HG02884 (cell line): ENCODE measurements at regions not wholly inside any gene's neighbourhood (a gene's known extent, or its start where the extent isn't known, plus 50 kb on each side); places are given as distances from the start of the nearest gene placed in this dataset.

Experiments used
- ATAC-seq: cut with Tn5 transposase; IDR thresholded peaks from one replicate; pipeline ENCODE4 v1.9.1; 2021; ENCODE audit warnings: mild to moderate bottlenecking, moderate library complexity; ENCODE audit not compliant: unreplicated experiment

DNA sequence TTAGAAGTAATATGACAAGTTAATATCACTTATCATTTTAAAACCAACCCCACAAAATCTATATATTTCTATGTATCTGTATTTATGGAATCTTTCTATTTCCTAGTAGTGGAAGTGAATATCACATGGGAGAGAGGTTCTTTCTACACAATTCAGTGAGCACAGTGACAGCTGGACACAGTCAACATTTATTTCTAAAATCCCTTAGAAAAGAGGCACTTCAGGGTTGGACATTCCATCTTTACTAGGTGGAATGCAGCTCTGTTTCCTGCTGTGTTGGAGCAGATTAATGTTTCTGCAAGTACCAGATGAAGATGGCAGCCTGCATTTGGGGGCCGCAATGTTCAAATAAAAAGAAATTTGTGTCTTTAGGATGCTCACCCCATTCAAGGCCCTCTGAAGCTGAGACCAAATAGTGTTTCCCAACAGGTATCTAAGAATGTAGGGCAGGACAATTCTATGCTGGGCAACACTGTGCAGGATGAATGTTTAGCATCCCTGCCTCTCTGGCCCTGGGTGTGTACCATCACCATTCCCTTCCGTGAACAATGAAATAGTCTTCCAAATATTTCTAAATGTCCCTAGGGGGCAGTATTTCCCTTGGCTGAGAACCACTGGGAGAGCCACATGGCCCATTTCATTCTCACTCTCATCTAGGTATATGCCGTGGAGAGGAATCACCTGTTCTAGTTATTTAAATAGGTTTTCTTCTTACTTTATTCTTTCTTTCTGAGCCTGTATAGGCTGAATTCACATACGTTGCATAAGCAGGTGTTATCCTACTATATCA lies 394.8 kb downstream of the PRDM2 start:
- ATAC-seq = no peak

DNA sequence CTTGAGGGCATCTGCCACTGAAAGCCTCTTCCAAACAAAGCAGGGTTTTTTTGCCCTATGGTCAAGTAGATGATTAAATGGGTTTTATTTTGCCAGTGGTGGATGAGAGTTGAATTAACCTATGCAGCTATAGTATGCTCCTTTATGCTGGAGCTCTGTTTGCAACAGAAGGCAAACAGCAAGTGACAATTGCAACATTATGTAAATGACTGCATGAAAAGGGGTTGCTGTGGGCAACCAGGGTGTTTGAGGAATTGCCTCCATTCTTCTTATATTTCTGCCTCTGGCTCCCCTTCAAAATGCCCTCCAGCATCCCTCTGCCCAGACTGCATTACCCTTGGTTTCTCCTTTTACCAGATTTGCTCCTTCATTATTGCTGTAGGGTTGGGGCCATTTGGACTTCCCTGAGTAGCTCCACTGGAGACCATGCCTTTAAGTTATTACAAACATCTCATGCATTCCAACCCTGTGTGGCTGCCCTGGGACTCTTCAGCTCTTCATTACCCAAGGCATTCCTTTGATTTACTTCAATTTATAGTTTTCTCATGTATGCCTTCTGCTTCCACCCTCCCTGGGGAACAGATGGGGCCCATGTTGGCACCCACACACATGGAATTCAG lies 398.4 kb downstream of the PRDM2 start:
- no peak for ATAC-seq

DNA sequence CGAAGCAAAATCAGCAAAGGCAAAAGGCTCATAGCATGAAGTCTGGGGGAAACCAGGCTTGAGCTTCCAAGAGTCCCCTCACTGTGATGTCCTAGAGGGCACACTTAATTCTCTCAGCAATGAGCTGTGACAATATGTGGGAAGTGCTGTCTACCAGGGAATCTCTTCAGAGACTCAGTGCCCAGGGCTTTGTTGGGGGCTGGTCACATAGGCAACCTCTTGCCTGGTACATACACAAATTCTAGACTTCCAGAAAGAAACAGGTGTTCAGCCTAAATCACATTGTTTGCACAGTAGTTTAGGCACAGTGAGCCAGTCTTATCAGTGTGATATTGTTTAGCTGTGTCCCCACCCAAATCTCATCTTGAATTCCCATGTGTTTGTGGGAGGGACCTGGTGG lies 400.5 kb downstream of the PRDM2 start:
- no peak for ATAC-seq

DNA sequence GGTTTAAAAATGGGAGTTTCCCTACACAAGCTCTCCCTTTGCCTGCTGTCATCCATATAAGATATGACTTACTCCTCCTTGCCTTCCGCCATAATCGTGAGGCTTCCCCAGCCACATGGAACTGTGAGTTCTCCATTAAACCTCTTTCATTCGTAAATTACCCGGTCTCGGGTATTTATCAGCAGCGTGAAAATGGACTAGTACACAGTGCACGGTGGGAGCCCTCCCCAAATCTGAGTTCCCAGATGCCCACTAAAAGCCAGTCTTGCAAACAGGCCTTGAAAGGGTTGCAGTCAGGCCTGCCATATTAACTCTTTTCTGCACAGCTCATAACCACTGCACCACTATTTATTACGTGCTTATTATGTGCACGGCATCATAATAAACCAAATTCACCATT lies 400.9 kb downstream of the PRDM2 start:
- no peak for ATAC-seq

DNA sequence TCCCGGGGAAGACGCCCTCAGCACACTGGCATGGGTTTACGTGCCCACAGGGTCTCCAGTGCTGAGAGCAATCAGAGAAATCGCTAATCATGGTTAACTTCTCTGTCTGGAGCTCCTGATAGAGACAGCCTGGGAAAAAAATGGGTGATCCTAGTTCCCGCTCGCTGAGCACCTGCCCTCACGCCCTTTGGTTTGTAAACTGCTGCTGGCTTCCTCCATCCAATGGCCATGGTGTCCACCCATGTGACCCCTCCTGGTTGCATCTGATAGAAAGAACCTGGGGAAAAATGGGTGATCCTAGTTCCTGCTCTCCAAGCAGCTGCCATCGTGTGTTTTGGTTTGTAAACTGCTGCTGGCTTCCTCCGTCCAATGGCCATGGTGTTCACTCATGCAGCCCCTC lies 402.2 kb downstream of the PRDM2 start:
- no peak for ATAC-seq

DNA sequence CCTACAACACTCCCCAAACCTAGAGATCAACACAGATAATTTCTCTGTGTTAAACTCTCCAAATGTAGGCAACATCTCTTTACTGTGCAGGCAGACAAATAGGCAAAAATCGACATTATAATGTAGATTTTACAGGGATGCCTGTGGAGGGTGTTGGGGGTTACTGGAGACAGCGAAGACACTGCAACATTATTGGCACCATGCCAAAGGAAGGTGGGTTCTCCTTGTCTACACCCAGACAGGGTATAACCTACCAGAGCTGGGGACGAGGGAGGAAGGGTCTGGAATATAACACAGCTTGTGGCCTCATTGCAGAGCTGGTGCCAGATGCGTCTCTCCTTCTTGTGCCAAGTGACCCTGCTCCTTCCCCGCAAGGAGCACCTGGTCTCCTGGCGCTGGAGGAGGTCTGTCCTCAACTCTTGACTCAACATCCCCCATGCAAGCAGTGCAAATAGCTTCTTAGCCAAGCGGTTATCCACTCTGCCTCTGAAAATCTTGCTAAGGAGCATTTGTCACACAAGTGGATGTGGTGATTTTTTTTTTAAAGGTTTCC lies 404.0 kb downstream of the PRDM2 start:
- no peak for ATAC-seq

DNA sequence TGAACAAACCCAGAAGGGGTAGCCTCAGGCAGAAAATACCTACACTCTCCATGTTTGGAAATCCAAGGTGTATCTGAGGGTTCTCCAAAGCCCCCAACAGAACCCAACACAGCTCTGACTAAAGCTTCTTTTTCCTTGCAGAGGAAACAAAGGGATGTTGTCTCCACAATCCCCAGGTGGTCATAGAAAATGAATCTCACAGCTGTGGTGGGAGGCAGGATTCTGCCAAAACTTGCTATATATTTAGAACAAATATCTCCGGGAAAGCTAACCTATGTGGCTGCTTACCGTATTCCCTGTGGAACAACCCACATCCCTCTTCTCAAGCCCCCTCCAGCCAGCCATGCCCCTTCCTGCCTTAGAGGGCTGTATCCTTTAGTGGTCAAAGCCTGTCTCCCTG lies 406.1 kb downstream of the PRDM2 start:
- ATAC-seq = no peak

DNA sequence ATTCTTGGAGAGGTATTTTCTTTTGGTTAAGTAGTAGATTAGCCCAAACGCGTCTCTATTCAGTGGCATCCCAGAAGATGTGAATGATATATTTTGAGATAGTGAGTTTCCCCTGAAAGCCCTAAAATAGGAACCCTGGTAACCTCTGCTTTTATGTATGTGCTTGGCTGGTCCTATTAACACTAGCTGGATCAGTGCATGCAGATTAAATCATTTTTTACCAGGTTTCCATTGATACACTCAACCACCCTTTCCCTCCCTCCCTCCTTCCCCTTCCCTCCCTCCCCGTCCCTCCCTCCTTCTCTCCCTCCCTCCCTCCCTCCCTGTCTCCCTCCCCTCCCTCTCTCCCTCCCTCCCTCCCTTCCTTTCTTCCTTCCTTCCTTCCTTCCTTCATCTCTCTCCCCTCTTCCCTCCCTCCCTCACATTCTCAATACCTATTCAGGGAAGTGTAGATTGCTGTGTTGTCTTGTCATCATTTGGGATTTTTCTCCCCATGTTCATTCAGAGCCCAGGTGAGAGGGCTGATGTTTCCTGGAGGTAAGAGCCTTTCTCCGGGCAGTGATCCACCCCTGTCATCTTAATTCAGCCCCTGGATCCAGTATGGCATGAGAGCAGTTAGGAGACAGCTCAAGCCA lies 406.8 kb downstream of the PRDM2 start:
- ATAC-seq = no peak

DNA sequence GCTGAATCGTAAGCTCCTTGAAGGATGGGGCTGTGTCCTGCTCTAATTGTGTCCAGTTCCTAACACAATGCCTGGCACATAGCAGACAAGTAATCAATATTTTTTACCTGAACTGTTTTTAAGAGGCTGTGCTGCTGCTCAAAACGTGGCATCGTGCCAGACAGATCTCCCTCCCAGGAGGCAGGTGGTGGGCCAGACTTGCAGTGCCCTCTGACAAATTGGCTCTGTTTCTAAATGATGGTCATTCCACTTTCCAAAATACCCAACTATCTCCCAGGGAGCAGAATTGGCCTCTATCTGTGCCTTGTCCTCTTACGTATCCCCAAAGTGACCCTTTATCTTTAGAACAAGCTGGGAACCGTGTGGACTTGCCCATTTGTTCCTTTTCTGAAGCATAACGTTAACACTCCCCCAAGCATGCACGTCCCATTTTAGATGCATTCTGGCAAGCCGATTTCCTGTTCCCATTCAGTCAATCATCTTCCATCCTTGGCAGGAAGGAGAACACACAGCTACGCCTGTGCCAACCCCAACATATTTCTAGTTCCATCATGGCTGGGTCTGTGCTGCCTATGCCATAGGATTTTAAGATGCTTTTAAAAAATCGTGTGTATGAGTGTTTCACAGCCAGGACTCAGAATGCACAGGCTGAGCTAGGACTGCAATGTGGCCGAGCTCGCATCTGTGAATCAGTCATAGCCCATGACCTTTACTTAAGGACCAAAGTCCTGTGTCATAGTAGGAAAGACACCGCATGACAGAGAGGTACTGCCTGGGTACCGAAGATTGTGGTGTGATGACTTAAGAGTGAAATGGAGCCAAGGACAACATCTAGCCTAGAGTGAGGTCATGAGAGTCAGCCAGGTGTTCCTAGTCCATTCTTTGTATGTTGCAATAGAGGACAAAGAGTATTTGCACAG lies 408.6 kb downstream of the PRDM2 start:
- no peak for ATAC-seq

DNA sequence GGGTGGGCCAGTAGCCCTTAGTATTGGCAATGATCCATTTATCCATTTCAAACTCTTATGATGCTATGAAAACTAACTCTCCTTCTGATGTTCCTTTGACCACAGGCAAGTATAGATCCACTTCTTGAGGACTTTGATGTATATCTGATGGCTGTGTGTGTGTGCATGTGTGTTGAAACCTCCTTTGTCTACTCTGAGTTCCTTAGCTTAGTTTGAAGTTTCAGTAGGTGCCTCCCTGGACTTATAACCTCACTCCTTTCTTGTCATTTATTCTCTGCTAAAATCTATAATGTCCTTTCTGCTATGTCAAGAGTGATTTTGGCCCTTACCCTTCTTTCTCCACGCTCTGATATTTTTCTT lies 409.3 kb downstream of the PRDM2 start:
- ATAC-seq = no peak

DNA sequence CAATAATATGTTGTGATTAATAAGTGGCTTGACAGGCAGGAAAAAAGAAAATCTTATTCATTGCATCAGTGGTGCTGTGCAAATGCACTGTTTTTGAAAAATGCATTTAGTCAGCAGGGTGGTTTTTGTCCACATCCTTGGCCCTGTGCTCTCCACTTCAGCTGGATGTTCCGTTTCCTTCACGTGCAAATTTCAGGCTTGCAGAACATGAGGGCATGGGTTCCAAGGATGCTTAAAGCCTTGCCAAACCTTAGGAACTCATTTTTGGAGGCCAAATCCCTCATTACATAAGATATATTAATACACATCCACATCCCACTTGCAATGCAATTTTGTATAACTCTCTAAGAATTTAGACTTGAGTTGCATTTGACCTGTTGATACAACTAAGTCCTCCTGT lies 410.1 kb downstream of the PRDM2 start:
- no peak for ATAC-seq

DNA sequence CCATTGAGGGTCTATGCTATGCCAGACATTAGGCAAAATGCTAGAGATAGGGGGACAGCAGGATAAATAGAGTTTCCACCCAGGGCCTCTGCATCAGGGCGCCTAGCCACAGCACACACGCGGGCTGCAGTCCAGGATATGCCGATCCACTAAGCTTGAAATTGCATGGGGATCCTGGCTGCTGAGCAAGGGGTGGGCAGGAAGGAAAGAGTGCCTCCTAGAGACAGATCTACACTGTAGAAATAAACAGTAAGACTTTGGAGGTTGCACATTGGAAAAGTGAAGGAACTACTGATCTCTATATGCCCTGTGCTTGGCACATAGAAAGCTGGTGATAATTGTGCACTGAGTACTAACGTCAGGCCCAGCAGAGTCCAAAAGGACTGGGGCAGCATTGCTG lies 411.1 kb downstream of the PRDM2 start:
- ATAC-seq = no peak

DNA sequence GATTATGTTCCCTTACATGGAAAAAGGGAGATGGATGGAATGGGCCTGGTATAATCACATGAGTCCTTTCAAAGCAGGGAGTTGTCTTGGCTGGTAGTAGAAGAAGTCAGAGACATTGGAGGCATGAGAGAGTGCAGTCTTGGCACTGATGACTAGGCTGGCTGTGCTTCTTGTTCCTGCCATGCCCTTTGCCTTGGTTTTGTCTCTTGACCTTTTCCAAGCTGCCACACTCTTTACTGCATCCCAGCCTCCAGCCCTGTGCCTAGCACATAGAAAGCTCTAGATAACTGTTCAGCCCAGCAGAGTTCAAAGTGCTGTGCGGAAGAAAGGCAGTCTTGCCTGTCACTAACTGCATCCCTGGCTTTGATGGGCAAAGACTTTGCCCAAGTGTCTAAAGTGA lies 412.6 kb downstream of the PRDM2 start:
- no peak for ATAC-seq

DNA sequence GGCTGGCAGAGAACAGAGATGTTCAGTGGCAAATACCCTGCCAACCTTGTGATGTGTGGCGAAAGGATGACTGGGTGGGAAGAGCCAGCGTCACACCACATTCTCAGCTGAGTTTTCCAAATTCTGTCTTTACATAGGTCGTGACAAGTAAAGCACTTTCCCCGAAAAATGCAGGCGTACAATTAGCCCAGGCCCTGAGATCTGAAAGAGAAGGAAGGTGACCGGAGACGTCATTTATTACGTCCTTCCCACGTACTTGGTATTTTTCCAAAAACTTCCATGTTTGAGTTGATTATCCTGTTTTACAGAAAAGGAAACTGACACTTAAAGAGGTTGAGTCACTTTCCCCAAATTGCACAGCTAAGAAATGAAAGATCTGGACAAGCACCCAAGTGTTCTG lies 413.3 kb downstream of the PRDM2 start:
- ATAC-seq = no peak

DNA sequence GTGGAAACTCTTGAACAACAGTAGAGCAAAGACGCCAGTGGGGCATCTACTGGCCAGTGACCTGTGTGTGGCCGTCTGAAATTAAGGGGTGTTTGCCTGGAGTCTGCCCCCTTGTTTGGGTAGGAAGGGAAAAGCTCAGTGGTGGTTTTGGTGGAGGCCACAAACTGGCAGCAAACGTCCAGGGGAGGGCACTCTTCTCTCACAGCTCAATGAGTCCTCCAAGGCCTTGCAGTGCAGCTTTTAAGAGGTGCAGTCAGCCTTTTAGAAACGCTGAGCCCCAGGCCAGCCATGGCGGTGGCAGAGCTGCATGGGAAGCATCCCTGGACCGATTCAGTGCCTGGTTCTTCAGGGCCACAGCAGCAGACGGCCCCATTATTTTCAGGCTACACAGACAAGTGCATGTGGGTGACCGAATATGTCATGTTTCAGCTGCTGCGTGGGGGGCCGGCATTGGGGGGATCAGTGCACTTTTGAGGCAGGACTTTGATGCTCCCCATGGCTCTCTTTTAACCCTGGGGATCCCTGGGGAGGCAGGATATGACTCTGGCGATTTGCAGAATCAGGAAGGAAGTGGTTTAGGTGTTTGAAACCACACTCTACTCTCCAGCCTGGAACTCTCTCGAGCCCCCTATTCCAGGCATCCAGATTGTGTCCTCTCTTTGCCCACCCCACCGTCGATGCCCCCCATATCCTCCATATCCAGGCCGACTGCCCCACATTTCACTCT lies 414.0 kb downstream of the PRDM2 start:
- ATAC-seq = no peak

DNA sequence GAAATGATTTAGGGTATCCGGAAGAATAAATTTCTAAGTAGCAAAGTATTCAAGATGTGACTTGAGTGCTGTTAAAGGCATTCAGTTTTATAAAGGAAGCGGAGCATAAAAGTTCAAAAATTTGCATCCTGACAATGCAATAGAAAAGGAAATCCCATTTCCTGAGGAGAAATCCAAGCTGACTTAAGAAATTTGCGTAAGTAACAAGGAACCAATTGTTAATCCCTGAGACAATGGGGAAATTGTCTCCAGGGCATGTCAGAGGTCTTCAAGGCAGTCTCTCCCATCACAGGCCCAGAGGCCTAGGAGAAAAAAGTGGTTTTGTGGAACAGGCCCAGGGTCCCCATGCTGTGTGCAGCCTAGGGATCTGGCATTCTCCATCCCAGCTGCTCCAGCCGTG lies 416.0 kb downstream of the PRDM2 start:
- no peak for ATAC-seq

DNA sequence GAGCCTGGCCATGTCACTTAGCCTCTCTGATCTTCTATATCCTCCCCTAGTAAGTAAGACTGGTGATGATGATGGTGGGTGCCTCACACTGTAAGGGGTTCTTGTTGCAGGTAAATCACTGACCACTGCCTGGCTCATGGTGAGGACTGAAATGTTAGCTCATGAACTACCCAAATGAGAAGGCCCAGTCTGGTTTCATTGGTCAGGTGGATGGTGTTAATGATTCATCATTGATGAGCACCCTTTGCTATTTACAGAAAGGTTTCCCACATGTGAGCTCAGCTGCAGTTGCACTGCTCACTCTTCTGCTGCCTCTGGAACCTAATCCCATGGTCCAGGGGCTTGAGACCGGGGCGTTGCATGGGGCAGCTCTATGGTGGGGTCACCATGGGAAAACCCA lies 417.7 kb downstream of the PRDM2 start:
- ATAC-seq = no peak

DNA sequence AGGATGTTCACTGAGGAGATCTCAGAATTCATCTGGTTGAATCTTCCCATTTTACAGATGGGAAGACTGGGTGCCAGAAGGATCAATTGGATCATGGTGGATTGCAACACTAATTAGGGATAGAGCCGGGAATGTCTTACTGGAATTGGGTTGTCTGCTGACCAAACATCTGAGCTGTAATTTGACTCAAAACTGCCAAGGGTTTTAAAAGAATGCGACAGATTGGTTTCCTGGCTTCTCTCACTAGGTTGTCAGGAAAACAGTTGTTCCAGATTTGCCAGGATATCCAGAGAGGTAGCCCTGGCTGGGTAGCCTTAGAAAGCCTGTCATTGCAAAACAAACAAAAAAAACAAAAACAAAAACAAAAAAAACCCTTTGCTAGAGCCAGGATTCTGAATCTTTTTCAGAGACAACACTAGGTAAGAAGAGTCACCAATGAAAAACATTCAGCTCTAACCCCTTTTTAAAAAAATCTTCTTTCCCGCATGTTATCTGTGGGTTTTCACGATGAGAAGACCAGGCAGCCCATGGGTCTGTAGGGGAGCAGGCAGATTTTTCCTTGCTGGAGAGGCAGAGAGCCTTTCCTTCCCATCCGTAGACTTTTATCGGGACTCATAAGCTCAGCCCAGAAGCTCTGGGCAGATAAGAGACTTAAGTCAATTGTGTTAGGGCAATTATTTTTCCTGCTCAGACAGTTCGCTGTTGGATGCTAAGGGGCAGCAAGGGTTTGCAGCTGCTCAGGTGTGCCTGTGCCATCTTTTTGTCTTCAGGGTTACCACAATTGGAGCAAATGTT lies 418.9 kb downstream of the PRDM2 start:
- ATAC-seq = no peak

DNA sequence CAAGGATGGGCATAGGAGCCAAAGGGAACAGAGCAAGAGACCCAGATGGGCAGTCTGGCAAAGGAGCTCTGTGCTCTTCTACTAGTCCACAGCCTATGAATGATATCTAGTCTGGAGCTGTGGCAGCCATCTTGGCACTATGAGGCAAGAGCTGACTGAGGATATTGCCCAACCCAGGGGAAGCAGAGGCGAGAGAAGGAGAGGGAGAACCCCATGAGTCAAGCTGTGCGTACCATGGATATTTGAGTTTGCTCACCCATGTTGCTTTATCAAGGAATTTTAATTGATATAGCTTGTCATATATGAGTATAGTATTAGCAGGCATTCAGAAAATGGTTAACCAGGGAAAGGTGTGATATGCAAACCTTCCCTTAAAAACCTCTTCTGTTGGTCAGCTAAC lies 420.9 kb downstream of the PRDM2 start:
- ATAC-seq = no peak

DNA sequence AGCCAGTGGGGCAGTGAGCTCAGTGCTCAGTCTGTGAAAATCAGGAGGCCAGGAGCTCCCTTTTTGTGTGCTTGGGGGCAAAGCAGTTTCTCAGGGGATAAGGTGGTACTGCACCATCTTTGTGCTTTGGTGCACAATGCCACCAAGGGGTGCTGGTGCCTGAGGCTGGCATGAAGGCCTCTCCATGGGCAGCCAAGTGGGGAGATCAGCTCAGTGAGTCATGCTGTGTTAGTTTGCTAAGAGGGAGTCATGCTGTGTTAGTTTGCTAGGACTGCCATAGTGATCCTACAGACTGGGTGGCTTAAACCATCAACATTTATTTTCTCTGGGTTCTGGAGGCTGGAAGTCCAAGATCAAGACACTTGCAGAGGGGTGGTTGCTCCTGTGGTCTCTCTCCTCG lies 428.1 kb downstream of the PRDM2 start:
- ATAC-seq = no peak
